ENCODE measurements at regions not wholly inside any gene's neighbourhood (a gene's known extent, or its start where the extent isn't known, plus 50 kb on each side); places are given as distances from the start of the nearest gene placed in this dataset.

DNA sequence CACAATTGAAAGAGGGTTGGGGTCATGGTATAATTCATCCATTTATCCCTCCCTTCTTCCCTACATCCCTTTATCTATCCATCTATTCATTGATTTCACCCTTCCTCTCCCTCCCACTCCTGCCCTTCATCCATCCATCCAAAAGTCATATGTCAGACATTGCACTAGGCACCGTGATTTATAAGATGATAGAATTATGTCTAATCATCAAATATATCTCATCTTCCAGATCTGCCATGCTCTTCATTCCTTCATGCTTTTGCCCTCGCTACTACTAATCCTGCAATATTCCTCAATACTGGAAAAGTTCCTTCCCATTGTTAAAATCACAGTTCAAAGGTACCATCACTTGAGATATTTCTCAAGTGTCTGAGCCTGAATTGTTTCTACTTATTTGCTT, 335.2 kb upstream of the CDH11 start:
- no peak for TF ChIP-seq EP300 (IDR thresholded peaks at IDR 0.05)
- TF ChIP-seq POLR2A (IDR thresholded peaks at IDR 0.05) = no peak
